ENCODE measurements at regions not wholly inside any gene's neighbourhood (a gene's known extent, or its start where the extent isn't known, plus 50 kb on each side); places are given as distances from the start of the nearest gene placed in this dataset.

GRCh38 chr12:111101003-111101402 is 180.6 kb upstream of the MYL2 start:
- no peak for DNase-seq

- DNase-seq, result no peak
These were observed 180.2 kb upstream of the MYL2 start for GRCh38 chr12:111100554-111100953.

- DNase-seq, result no peak
These were observed 179.6 kb upstream of the MYL2 start for GRCh38 chr12:111100003-111100402.

GRCh38 chr12:111099186-111099585 is 178.8 kb upstream of the MYL2 start:
- DNase-seq, result no peak

- no peak for DNase-seq
These were observed 174.0 kb upstream of the MYL2 start for GRCh38 chr12:111094157-111095010.

GRCh38 chr12:111093428-111094142 is 173.2 kb upstream of the MYL2 start:
- peak; percentile 3 for DNase-seq

- no peak for DNase-seq
These were observed 170.7 kb upstream of the MYL2 start for GRCh38 chr12:111091051-111091450.

- DNase-seq, result no peak
These were observed 169.2 kb upstream of the MYL2 start for GRCh38 chr12:111089616-111090015.

GRCh38 chr12:111088409-111088808 is 168.0 kb upstream of the MYL2 start:
- DNase-seq, result no peak

- no peak for DNase-seq
These were observed 166.7 kb upstream of the MYL2 start for GRCh38 chr12:111086947-111087700.

- no peak for DNase-seq
These were observed 164.7 kb upstream of the MYL2 start for GRCh38 chr12:111085096-111085495.

- DNase-seq, result no peak
These were observed 164.2 kb upstream of the MYL2 start for GRCh38 chr12:111084605-111085004.

GRCh38 chr12:111084158-111084557 is 163.8 kb upstream of the MYL2 start:
- DNase-seq, result no peak

GRCh38 chr12:111081600-111081999 is 161.2 kb upstream of the MYL2 start:
- no peak for DNase-seq

- DNase-seq, result no peak
These were observed 158.4 kb upstream of the MYL2 start for GRCh38 chr12:111078731-111079130.

GRCh38 chr12:111076611-111077451 is 156.5 kb upstream of the MYL2 start:
- no peak for DNase-seq

- no peak for DNase-seq
These were observed 155.8 kb upstream of the MYL2 start for GRCh38 chr12:111076199-111076598.

- no peak for DNase-seq
These were observed 154.6 kb upstream of the MYL2 start for GRCh38 chr12:111074965-111075364.

- DNase-seq, result no peak
These were observed 154.2 kb upstream of the MYL2 start for GRCh38 chr12:111074559-111074958.

GRCh38 chr12:111073370-111073769 is 153.0 kb upstream of the MYL2 start:
- DNase-seq, result no peak

GRCh38 chr12:111072299-111072698 is 151.9 kb upstream of the MYL2 start:
- no peak for DNase-seq

GRCh38 chr12:111069886-111070285 is 149.5 kb upstream of the MYL2 start:
- no peak for DNase-seq

- DNase-seq, result no peak
These were observed 147.9 kb upstream of the MYL2 start for GRCh38 chr12:111068290-111068689.

Data from activated T-cell treated with anti-CD3 and anti-CD28 coated beads for 4 hours (primary cell).